Stimulated activated memory B cell treated with anti-CD40 and anti-IgM and Interleukin-4, amounts not matched to agents 10 μg/mL and 1 μg/mL and 100 μg/mL, for 72 hours (primary cell): ENCODE measurements at regions not wholly inside any gene's neighbourhood (a gene's known extent, or its start where the extent isn't known, plus 50 kb on each side); places are given as distances from the start of the nearest gene placed in this dataset.
"Not testable (repeated sequence)": the region's sequence is repeated elsewhere in the genome, so short reads cannot be mapped to it uniquely, and the experiment has no call there.

Experiments
- ATAC-seq: fragments of 150-1000 bp; cut with Tn5 transposase; 2 replicates; pipeline ENCODE4 v1.10.0; 2021
- H3K27ac Mint-ChIP-seq: one replicate; pipeline ENCODE4 v1.8.0; 2022; ENCODE audit warnings: mild to moderate bottlenecking, mixed read lengths
- H3K27me3 Mint-ChIP-seq: one replicate; pipeline ENCODE4 v1.8.0; 2022; ENCODE audit warnings: mixed read lengths
- H3K36me3 Mint-ChIP-seq: one replicate; pipeline ENCODE4 v1.8.0; 2022; ENCODE audit warnings: mixed read lengths
- H3K4me1 Mint-ChIP-seq: one replicate; pipeline ENCODE4 v1.8.0; 2022; ENCODE audit warnings: mixed read lengths
- H3K4me3 Mint-ChIP-seq: one replicate; pipeline ENCODE4 v1.8.0; 2022; ENCODE audit warnings: mild to moderate bottlenecking, moderate library complexity, mixed read lengths
- H3K9me3 Mint-ChIP-seq: one replicate; pipeline ENCODE4 v1.8.0; 2022; ENCODE audit warnings: mixed read lengths

GRCh38 chr7:123346766-123347165, 147.0 kb upstream of the SLC13A1 start:
- no peaks in the 10 kb centered on the region for H3K27me3 Mint-ChIP-seq
- H3K27ac Mint-ChIP-seq = no peak overlapping the region
- H3K4me1 Mint-ChIP-seq = no peaks in the 10 kb centered on the region
- ATAC-seq = no peak
- H3K9me3 Mint-ChIP-seq = no peaks in the 10 kb centered on the region
- no peaks in the 10 kb centered on the region for H3K36me3 Mint-ChIP-seq
- no peak overlapping the region for H3K4me3 Mint-ChIP-seq

- Mint-ChIP-seq H3K27ac (no peak overlapping the region), H3K9me3 (peaks cover 6% of the 10 kb centered on the region), H3K36me3 (no peaks in the 10 kb centered on the region), H3K27me3 (no peaks in the 10 kb centered on the region), H3K4me3 (no peak overlapping the region), H3K4me1 (no peaks in the 10 kb centered on the region)
- no peak for ATAC-seq
Observed at GRCh38 chr7:123343611-123344010, 143.8 kb upstream of the SLC13A1 start.

- no peaks in the 10 kb centered on the region for H3K36me3 Mint-ChIP-seq
- peaks cover 10% of the 10 kb centered on the region for H3K9me3 Mint-ChIP-seq
- H3K27ac Mint-ChIP-seq = no peak overlapping the region
- H3K4me3 Mint-ChIP-seq = no peak overlapping the region
- no peaks in the 10 kb centered on the region for H3K4me1 Mint-ChIP-seq
- no peaks in the 10 kb centered on the region for H3K27me3 Mint-ChIP-seq
- no peak for ATAC-seq
Observed at GRCh38 chr7:123341102-123341501, 141.3 kb upstream of the SLC13A1 start.

GRCh38 chr7:123338688-123339087, 138.9 kb upstream of the SLC13A1 start:
- no peak for ATAC-seq
- H3K4me3 Mint-ChIP-seq = no peak overlapping the region
- H3K27ac Mint-ChIP-seq = no peak overlapping the region
- no peaks in the 10 kb centered on the region for H3K36me3 Mint-ChIP-seq
- peaks cover 12% of the 10 kb centered on the region for H3K9me3 Mint-ChIP-seq
- H3K4me1 Mint-ChIP-seq = no peaks in the 10 kb centered on the region
- H3K27me3 Mint-ChIP-seq = no peaks in the 10 kb centered on the region

GRCh38 chr7:123329988-123330643, 130.3 kb upstream of the SLC13A1 start:
- H3K4me3 Mint-ChIP-seq = no peak overlapping the region
- H3K27ac Mint-ChIP-seq = no peak overlapping the region
- no peaks in the 10 kb centered on the region for H3K27me3 Mint-ChIP-seq
- H3K4me1 Mint-ChIP-seq = no peaks in the 10 kb centered on the region
- H3K9me3 Mint-ChIP-seq = peaks cover 9% of the 10 kb centered on the region
- no peaks in the 10 kb centered on the region for H3K36me3 Mint-ChIP-seq
- no peak for ATAC-seq

- no peak for ATAC-seq
- no peaks in the 10 kb centered on the region for H3K27me3 Mint-ChIP-seq
- H3K4me3 Mint-ChIP-seq = no peak overlapping the region
- no peaks in the 10 kb centered on the region for H3K4me1 Mint-ChIP-seq
- no peak overlapping the region for H3K27ac Mint-ChIP-seq
- no peaks in the 10 kb centered on the region for H3K36me3 Mint-ChIP-seq
- peaks cover 13% of the 10 kb centered on the region for H3K9me3 Mint-ChIP-seq
Observed at GRCh38 chr7:123327661-123328060, 127.9 kb upstream of the SLC13A1 start.

GRCh38 chr7:123324283-123324682, 124.5 kb upstream of the SLC13A1 start:
- Mint-ChIP-seq H3K9me3 (peaks cover 21% of the 10 kb centered on the region), H3K27ac (no peak overlapping the region), H3K4me3 (no peak overlapping the region), H3K27me3 (no peaks in the 10 kb centered on the region), H3K36me3 (no peaks in the 10 kb centered on the region), H3K4me1 (no peaks in the 10 kb centered on the region)
- ATAC-seq = no peak

GRCh38 chr7:123323689-123324088, 123.9 kb upstream of the SLC13A1 start:
- no peak for ATAC-seq
- H3K27me3 Mint-ChIP-seq = no peaks in the 10 kb centered on the region
- no peaks in the 10 kb centered on the region for H3K36me3 Mint-ChIP-seq
- H3K27ac Mint-ChIP-seq = no peak overlapping the region
- no peaks in the 10 kb centered on the region for H3K4me1 Mint-ChIP-seq
- H3K4me3 Mint-ChIP-seq = no peak overlapping the region
- H3K9me3 Mint-ChIP-seq = peaks cover 21% of the 10 kb centered on the region

GRCh38 chr7:123321578-123321977, 121.8 kb upstream of the SLC13A1 start:
- peaks cover 21% of the 10 kb centered on the region for H3K9me3 Mint-ChIP-seq
- H3K27me3 Mint-ChIP-seq, ATAC-seq, H3K4me1 Mint-ChIP-seq, H3K4me3 Mint-ChIP-seq, H3K36me3 Mint-ChIP-seq, H3K27ac Mint-ChIP-seq: not testable (repeated sequence)

GRCh38 chr7:123319911-123320310, 120.1 kb upstream of the SLC13A1 start:
- no peaks in the 10 kb centered on the region for H3K4me1 Mint-ChIP-seq
- no peak overlapping the region for H3K4me3 Mint-ChIP-seq
- H3K27ac Mint-ChIP-seq = no peak overlapping the region
- ATAC-seq = no peak
- H3K27me3 Mint-ChIP-seq = no peaks in the 10 kb centered on the region
- H3K9me3 Mint-ChIP-seq = peaks cover 21% of the 10 kb centered on the region
- no peaks in the 10 kb centered on the region for H3K36me3 Mint-ChIP-seq

- no peak for ATAC-seq
- H3K27ac Mint-ChIP-seq = no peak overlapping the region
- H3K4me1 Mint-ChIP-seq = no peaks in the 10 kb centered on the region
- H3K9me3 Mint-ChIP-seq = no peaks in the 10 kb centered on the region
- no peaks in the 10 kb centered on the region for H3K36me3 Mint-ChIP-seq
- H3K27me3 Mint-ChIP-seq = no peaks in the 10 kb centered on the region
- no peak overlapping the region for H3K4me3 Mint-ChIP-seq
Observed at GRCh38 chr7:123314886-123315285, 115.1 kb upstream of the SLC13A1 start.

- no peak for ATAC-seq
- Mint-ChIP-seq H3K4me1 (no peaks in the 10 kb centered on the region), H3K9me3 (no peaks in the 10 kb centered on the region), H3K36me3 (no peaks in the 10 kb centered on the region), H3K4me3 (no peak overlapping the region), H3K27me3 (no peaks in the 10 kb centered on the region), H3K27ac (no peak overlapping the region)
Observed at GRCh38 chr7:123308254-123308951, 108.6 kb upstream of the SLC13A1 start.

- no peak overlapping the region for H3K27ac Mint-ChIP-seq
- no peak overlapping the region for H3K4me3 Mint-ChIP-seq
- no peaks in the 10 kb centered on the region for H3K27me3 Mint-ChIP-seq
- H3K4me1 Mint-ChIP-seq = no peaks in the 10 kb centered on the region
- H3K9me3 Mint-ChIP-seq = no peaks in the 10 kb centered on the region
- ATAC-seq = no peak
- no peaks in the 10 kb centered on the region for H3K36me3 Mint-ChIP-seq
Observed at GRCh38 chr7:123305840-123306375, 106.1 kb upstream of the SLC13A1 start.

- Mint-ChIP-seq H3K4me3 (no peak overlapping the region), H3K36me3 (no peaks in the 10 kb centered on the region), H3K27me3 (no peaks in the 10 kb centered on the region), H3K4me1 (no peaks in the 10 kb centered on the region), H3K9me3 (peaks cover 3% of the 10 kb centered on the region), H3K27ac (no peak overlapping the region)
- ATAC-seq = no peak
Observed at GRCh38 chr7:123303926-123304325, 104.2 kb upstream of the SLC13A1 start.

- Mint-ChIP-seq H3K36me3 (no peaks in the 10 kb centered on the region), H3K9me3 (peaks cover 3% of the 10 kb centered on the region), H3K4me3 (no peak overlapping the region), H3K27me3 (no peaks in the 10 kb centered on the region), H3K4me1 (no peaks in the 10 kb centered on the region), H3K27ac (no peak overlapping the region)
- ATAC-seq = no peak
Observed at GRCh38 chr7:123296965-123297364, 97.2 kb upstream of the SLC13A1 start.

- Mint-ChIP-seq H3K4me1 (no peaks in the 10 kb centered on the region), H3K27me3 (no peaks in the 10 kb centered on the region), H3K27ac (no peak overlapping the region), H3K9me3 (peaks cover 3% of the 10 kb centered on the region), H3K4me3 (no peak overlapping the region), H3K36me3 (no peaks in the 10 kb centered on the region)
- ATAC-seq = no peak
Observed at GRCh38 chr7:123293710-123294109, 93.9 kb upstream of the SLC13A1 start.
